Mesendoderm (in vitro differentiated cells): ENCODE measurements at regions not wholly inside any gene's neighbourhood (a gene's known extent, or its start where the extent isn't known, plus 50 kb on each side); places are given as distances from the start of the nearest gene placed in this dataset.

Experiments used
- DNase-seq: peaks from one replicate; pipeline ENCODE4 v3.0.0; 2013
- H2AK5ac ChIP-seq: 2 replicates; pipeline ENCODE4 v1.6.1; 2013; ENCODE audit warnings: low read length, inconsistent platforms
- H2BK120ac ChIP-seq: 2 replicates; pipeline ENCODE4 v1.6.1; 2013; ENCODE audit warnings: low read depth, mild to moderate bottlenecking, low read length, moderate library complexity, mixed read lengths
- H2BK15ac ChIP-seq: replicated peaks from 2 replicates; pipeline ENCODE4 v1.6.1; 2013; ENCODE audit warnings: low read depth, mild to moderate bottlenecking, moderate library complexity
- H2BK5ac ChIP-seq: 2 replicates; pipeline ENCODE4 v1.6.1; 2013; ENCODE audit warnings: low read length, inconsistent platforms
- H3K18ac ChIP-seq: 2 replicates; pipeline ENCODE4 v1.6.1; 2013; ENCODE audit warnings: mild to moderate bottlenecking, low read length, mixed read lengths
- H3K23ac ChIP-seq: one replicate; pipeline ENCODE4 v1.6.1; 2013; ENCODE audit warnings: low read length
- H3K27ac ChIP-seq: 2 replicates; pipeline ENCODE4 v1.5.1; 2013; ENCODE audit warnings: low read depth, mild to moderate bottlenecking, inconsistent platforms, low read length, moderate library complexity
- H3K27me3 ChIP-seq: 2 replicates; pipeline ENCODE4 v1.6.1; 2013; ENCODE audit warnings: low read length, control low read depth, mild to moderate bottlenecking, inconsistent platforms; ENCODE audit not compliant: insufficient read depth, poor library complexity
- H3K36me3 ChIP-seq: 2 replicates; pipeline ENCODE4 v1.6.1; 2013; ENCODE audit warnings: low read length, inconsistent platforms; ENCODE audit not compliant: control insufficient read depth, insufficient read depth
- H3K4ac ChIP-seq: one replicate; pipeline ENCODE4 v1.6.1; 2013; ENCODE audit warnings: low read depth, mild to moderate bottlenecking, low read length, moderate library complexity
- H3K4me1 ChIP-seq: 2 replicates; pipeline ENCODE4 v1.6.1; 2013; ENCODE audit warnings: low read depth, low read length, inconsistent platforms; ENCODE audit not compliant: control insufficient read depth
- H3K4me2 ChIP-seq: 2 replicates; pipeline ENCODE4 v1.6.1; 2013; ENCODE audit warnings: low read length
- H3K4me3 ChIP-seq: 2 replicates; pipeline ENCODE4 v1.5.1; 2013; ENCODE audit warnings: mild to moderate bottlenecking, low read length
- H3K56ac ChIP-seq: one replicate; pipeline ENCODE4 v1.6.1; 2013; ENCODE audit warnings: low read length
- H3K79me1 ChIP-seq: 2 replicates; pipeline ENCODE4 v1.6.1; 2013; ENCODE audit warnings: low read length, inconsistent platforms
- H3K79me2 ChIP-seq: 2 replicates; pipeline ENCODE4 v1.6.1; 2013; ENCODE audit warnings: mild to moderate bottlenecking, low read length; ENCODE audit not compliant: control insufficient read depth, insufficient read depth
- H3K9ac ChIP-seq: 2 replicates; pipeline ENCODE4 v1.6.1; 2013; ENCODE audit warnings: low read length, inconsistent platforms
- H4K5ac ChIP-seq: one replicate; pipeline ENCODE4 v1.6.1; 2013; ENCODE audit warnings: low read length
- H4K8ac ChIP-seq: one replicate; pipeline ENCODE4 v1.6.1; 2013; ENCODE audit warnings: low read depth, mild to moderate bottlenecking, control low read depth, low read length, moderate library complexity
- WGBS: extraction: QIAGEN DNeasy Blood & Tissue Kit; methylation state at CpG from one replicate; pipeline ENCODE4 v1.1.7; 2013; ENCODE audit warnings: low lambda C conversion rate, missing lambda C conversion rate; ENCODE audit not compliant: insufficient coverage; ENCODE audit errors: extremely low coverage; 5-methylcytosine and 5-hydroxymethylcytosine counted together

- no peak overlapping the region for H3K23ac ChIP-seq
- H4K8ac ChIP-seq: no peak overlapping the region
- no peak overlapping the region for H2AK5ac ChIP-seq
- H3K4me1 ChIP-seq: peaks cover 11% of the 10 kb centered on the region
- no peak overlapping the region for H3K27ac ChIP-seq
- no peak overlapping the region for H2BK5ac ChIP-seq
- H3K4me3 ChIP-seq: no peak overlapping the region
- no peaks in the 10 kb centered on the region for H3K79me2 ChIP-seq
- H3K36me3 ChIP-seq: no peaks in the 10 kb centered on the region
- H4K5ac ChIP-seq: no peak overlapping the region
- H3K4me2 ChIP-seq: no peak overlapping the region
- no peaks in the 10 kb centered on the region for H3K27me3 ChIP-seq
- H2BK120ac ChIP-seq: no peak overlapping the region
- H2BK15ac ChIP-seq: no peak overlapping the region
- H3K79me1 ChIP-seq: no peaks in the 10 kb centered on the region
- H3K4ac ChIP-seq: no peak overlapping the region
- H3K56ac ChIP-seq: no peak overlapping the region
- DNase-seq: no peak
- no CpG with 5 or more reads among the region's 3 CpGs for WGBS
- H3K18ac ChIP-seq: no peak overlapping the region
- no peak overlapping the region for H3K9ac ChIP-seq
These were observed 119.3 kb downstream of the NGF start for GRCh38 chr1:115218699-115219098.

GRCh38 chr1:115218034-115218405 is 120.0 kb downstream of the NGF start:
- peaks cover 11% of the 10 kb centered on the region for H3K4me1 ChIP-seq
- no peak for DNase-seq
- H3K27ac ChIP-seq: no peak overlapping the region
- no peak overlapping the region for H3K23ac ChIP-seq
- no peak overlapping the region for H2BK120ac ChIP-seq
- H3K4ac ChIP-seq: no peak overlapping the region
- no peak overlapping the region for H2AK5ac ChIP-seq
- no peak overlapping the region for H4K8ac ChIP-seq
- no peak overlapping the region for H4K5ac ChIP-seq
- H2BK15ac ChIP-seq: no peak overlapping the region
- H3K56ac ChIP-seq: no peak overlapping the region
- H2BK5ac ChIP-seq: no peak overlapping the region
- no CpG with 5 or more reads among the region's 6 CpGs for WGBS
- H3K27me3 ChIP-seq: no peaks in the 10 kb centered on the region
- H3K79me2 ChIP-seq: no peaks in the 10 kb centered on the region
- no peak overlapping the region for H3K9ac ChIP-seq
- no peaks in the 10 kb centered on the region for H3K79me1 ChIP-seq
- no peak overlapping the region for H3K4me2 ChIP-seq
- H3K4me3 ChIP-seq: no peak overlapping the region
- no peak overlapping the region for H3K18ac ChIP-seq
- no peaks in the 10 kb centered on the region for H3K36me3 ChIP-seq

- Histone ChIP-seq H4K5ac (no peak overlapping the region), H3K79me2 (no peaks in the 10 kb centered on the region), H3K4me3 (no peak overlapping the region), H3K4ac (no peak overlapping the region), H2BK120ac (no peak overlapping the region), H2AK5ac (no peak overlapping the region), H3K23ac (no peak overlapping the region), H2BK15ac (no peak overlapping the region), H3K4me2 (no peak overlapping the region), H3K36me3 (no peaks in the 10 kb centered on the region), H4K8ac (no peak overlapping the region), H2BK5ac (no peak overlapping the region), H3K9ac (no peak overlapping the region), H3K56ac (no peak overlapping the region), H3K79me1 (no peaks in the 10 kb centered on the region), H3K4me1 (peaks cover 11% of the 10 kb centered on the region), H3K27ac (no peak overlapping the region), H3K18ac (no peak overlapping the region), H3K27me3 (no peaks in the 10 kb centered on the region)
- no CpG with 5 or more reads among the region's 11 CpGs for WGBS
- peak; percentile 40 for DNase-seq
These were observed 120.7 kb downstream of the NGF start for GRCh38 chr1:115217150-115218033.

- H3K4me3 ChIP-seq: no peak overlapping the region
- no peak overlapping the region for H3K9ac ChIP-seq
- peaks cover 10% of the 10 kb centered on the region for H3K4me1 ChIP-seq
- H2BK15ac ChIP-seq: no peak overlapping the region
- no peak overlapping the region for H2AK5ac ChIP-seq
- DNase-seq: no peak
- no peak overlapping the region for H2BK120ac ChIP-seq
- H4K5ac ChIP-seq: no peak overlapping the region
- H3K79me1 ChIP-seq: no peaks in the 10 kb centered on the region
- no peaks in the 10 kb centered on the region for H3K79me2 ChIP-seq
- no peak overlapping the region for H4K8ac ChIP-seq
- H3K56ac ChIP-seq: no peak overlapping the region
- no peak overlapping the region for H3K4ac ChIP-seq
- H3K27ac ChIP-seq: no peak overlapping the region
- H3K4me2 ChIP-seq: no peak overlapping the region
- no peak overlapping the region for H3K18ac ChIP-seq
- H3K23ac ChIP-seq: no peak overlapping the region
- H3K27me3 ChIP-seq: no peaks in the 10 kb centered on the region
- no CpG with 5 or more reads among the region's 4 CpGs for WGBS
- H3K36me3 ChIP-seq: no peaks in the 10 kb centered on the region
- no peak overlapping the region for H2BK5ac ChIP-seq
These were observed 122.1 kb downstream of the NGF start for GRCh38 chr1:115215703-115216521.

GRCh38 chr1:115215110-115215509 is 122.9 kb downstream of the NGF start:
- H3K9ac ChIP-seq: no peak overlapping the region
- H3K23ac ChIP-seq: no peak overlapping the region
- WGBS: no CpG with 5 or more reads among the region's 3 CpGs
- H3K27ac ChIP-seq: no peak overlapping the region
- H3K4me3 ChIP-seq: no peak overlapping the region
- H3K79me1 ChIP-seq: no peaks in the 10 kb centered on the region
- no peak overlapping the region for H2BK5ac ChIP-seq
- peaks cover 5% of the 10 kb centered on the region for H3K4me1 ChIP-seq
- no peak overlapping the region for H3K4ac ChIP-seq
- H3K18ac ChIP-seq: no peak overlapping the region
- no peak for DNase-seq
- H3K56ac ChIP-seq: no peak overlapping the region
- H3K36me3 ChIP-seq: no peaks in the 10 kb centered on the region
- no peak overlapping the region for H4K8ac ChIP-seq
- no peak overlapping the region for H3K4me2 ChIP-seq
- H3K79me2 ChIP-seq: no peaks in the 10 kb centered on the region
- H2AK5ac ChIP-seq: no peak overlapping the region
- H3K27me3 ChIP-seq: no peaks in the 10 kb centered on the region
- no peak overlapping the region for H2BK120ac ChIP-seq
- H2BK15ac ChIP-seq: no peak overlapping the region
- H4K5ac ChIP-seq: no peak overlapping the region
